Smooth muscle cell (in vitro differentiated cells): ENCODE measurements at regions not wholly inside any gene's neighbourhood (a gene's known extent, or its start where the extent isn't known, plus 50 kb on each side); places are given as distances from the start of the nearest gene placed in this dataset.

Source experiments
- DNase-seq: peaks from one replicate; lab custom pipeline; 2025; ENCODE audit not compliant: unreplicated experiment; lab: John Stamatoyannopoulos, UW
- H2AFZ ChIP-seq: fragments of 200-600 bp; sonication (generic); 2 replicates; pipeline ENCODE4 v1.6.0; 2016; ENCODE audit warnings: antibody characterized with exemption, low read depth, mild to moderate bottlenecking
- H3F3A ChIP-seq: fragments of 200-600 bp; sonication (generic); 2 replicates; pipeline ENCODE4 v1.6.0; 2017; ENCODE audit warnings: antibody characterized with exemption, low read depth
- H3K27ac ChIP-seq: fragments of 200-600 bp; sonication (generic); 2 replicates; pipeline ENCODE4 v1.5.1; 2016; ENCODE audit warnings: low read depth, mild to moderate bottlenecking
- H3K27me3 ChIP-seq: fragments of 200-600 bp; sonication (generic); 2 replicates; pipeline ENCODE4 v1.6.1; 2016; ENCODE audit warnings: low read depth, mild to moderate bottlenecking
- H3K36me3 ChIP-seq: fragments of 200-600 bp; sonication (generic); 2 replicates; pipeline ENCODE4 v1.5.1; 2016; ENCODE audit warnings: low read depth
- H3K4me1 ChIP-seq: fragments of 200-600 bp; sonication (generic); 2 replicates; pipeline ENCODE4 v1.5.1; 2016; ENCODE audit warnings: low read depth
- H3K4me2 ChIP-seq: fragments of 200-600 bp; sonication (generic); 2 replicates; pipeline ENCODE4 v1.6.0; 2016; ENCODE audit warnings: mild to moderate bottlenecking
- H3K4me3 ChIP-seq: fragments of 200-600 bp; sonication (generic); 2 replicates; pipeline ENCODE4 v1.5.1; 2016; ENCODE audit warnings: mild to moderate bottlenecking
- H3K79me2 ChIP-seq: fragments of 200-600 bp; sonication (generic); 2 replicates; pipeline ENCODE4 v1.6.0; 2016; ENCODE audit warnings: low read depth, mild to moderate bottlenecking
- H3K9ac ChIP-seq: fragments of 200-600 bp; sonication (generic); 2 replicates; pipeline ENCODE4 v1.6.0; 2016; ENCODE audit warnings: low read depth
- H3K9me3 ChIP-seq: fragments of 200-600 bp; sonication (generic); replicated peaks from 2 replicates; pipeline ENCODE4 v1.5.1; 2016; ENCODE audit warnings: low read depth
- H4K20me1 ChIP-seq: fragments of 200-600 bp; sonication (generic); 2 replicates; pipeline ENCODE4 v1.6.0; 2016; ENCODE audit warnings: low read depth
- CTCF ChIP-seq: fragments of 200-600 bp; sonication (generic); IDR thresholded peaks from 2 replicates; pipeline ENCODE4 v1.5.1; 2017; ENCODE audit warnings: borderline replicate concordance, mild to moderate bottlenecking, antibody characterized with exemption; ENCODE audit not compliant: insufficient read depth, poor library complexity, severe bottlenecking
- WGBS: methylation state at CpG from one replicate; pipeline ENCODE4 v1.1.7; 2016; ENCODE audit warnings: low lambda C conversion rate; 5-methylcytosine and 5-hydroxymethylcytosine counted together

DNA sequence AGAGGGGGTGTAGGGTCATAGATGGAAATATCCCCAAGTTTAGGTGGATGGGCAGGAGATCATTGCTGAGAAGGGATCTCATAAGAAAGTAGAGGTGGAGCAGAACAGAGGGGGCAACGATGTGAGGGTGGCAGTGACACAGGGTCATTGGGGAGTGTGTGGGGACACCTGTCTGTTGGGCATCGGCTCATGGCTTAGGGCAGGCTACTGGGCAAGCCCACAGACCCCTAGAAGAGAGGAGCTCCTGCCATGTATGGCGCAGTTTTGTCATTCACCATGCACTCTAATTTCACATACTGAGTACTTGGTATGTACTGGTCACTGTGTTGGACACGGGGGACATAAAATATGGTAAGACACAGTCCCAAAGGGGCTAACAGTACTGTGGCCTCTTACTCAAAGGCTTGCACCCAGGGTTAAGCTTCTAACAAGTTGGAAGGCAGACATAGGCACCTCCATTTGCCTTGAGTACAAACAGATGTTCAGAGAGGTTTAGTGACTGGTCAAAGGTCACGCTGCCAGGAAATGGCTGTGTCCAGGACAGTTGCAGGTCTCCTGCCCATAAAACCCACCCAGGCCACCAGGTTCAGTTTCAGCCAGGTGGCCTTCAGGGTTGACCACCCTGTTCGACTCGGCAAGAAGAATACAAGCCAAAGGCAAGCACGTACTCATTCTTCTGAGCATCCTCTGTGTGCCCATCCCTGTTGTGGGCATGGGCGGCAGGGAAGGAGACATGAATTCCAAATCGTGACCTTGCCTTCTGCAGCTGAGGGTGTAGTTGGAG, 580.2 kb downstream of the KCNJ18 start:
- DNase-seq: no peak
- TF ChIP-seq CTCF: no peak
- Histone ChIP-seq H4K20me1 (no peaks in the 10 kb centered on the region), H3K9me3 (no peaks in the 10 kb centered on the region), H2AFZ (no peak overlapping the region), H3K4me1 (no peaks in the 10 kb centered on the region), H3K4me3 (no peak overlapping the region), H3K9ac (no peak overlapping the region), H3K27me3 (no peaks in the 10 kb centered on the region), H3K79me2 (no peaks in the 10 kb centered on the region), H3K27ac (no peak overlapping the region), H3K36me3 (no peaks in the 10 kb centered on the region), H3K4me2 (no peak overlapping the region), H3F3A (no peaks in the 10 kb centered on the region)
- 69% methylated on average over 10 of the region's 10 CpGs for WGBS

DNA sequence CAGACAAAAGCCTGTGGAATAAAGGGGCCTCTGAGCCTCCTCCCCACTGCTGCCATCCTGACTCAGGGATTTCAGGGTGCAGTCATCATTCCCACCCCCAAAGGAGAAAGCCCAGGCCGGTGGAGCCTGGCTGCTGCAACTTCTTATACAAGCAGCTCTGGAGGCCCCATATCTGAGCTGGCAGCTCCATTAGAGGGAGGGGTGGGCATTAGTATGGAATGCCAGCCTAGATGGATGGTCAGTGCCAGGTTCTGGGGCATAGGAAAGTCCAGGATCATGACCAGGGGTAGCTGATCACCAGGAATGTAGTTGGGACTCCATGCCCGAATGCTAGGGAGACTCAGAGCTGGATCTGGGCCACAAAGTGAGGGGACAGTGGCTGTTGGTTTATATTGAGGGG, 581.0 kb downstream of the KCNJ18 start:
- no peaks in the 10 kb centered on the region for H3K79me2 ChIP-seq
- H3K4me2 ChIP-seq: no peak overlapping the region
- no peak overlapping the region for H3K27ac ChIP-seq
- H3K9ac ChIP-seq: no peak overlapping the region
- no peak overlapping the region for H3K4me3 ChIP-seq
- 69% methylated on average over 2 of the region's 2 CpGs for WGBS
- H3K9me3 ChIP-seq: no peaks in the 10 kb centered on the region
- H3K4me1 ChIP-seq: no peaks in the 10 kb centered on the region
- H2AFZ ChIP-seq: no peak overlapping the region
- H3F3A ChIP-seq: no peaks in the 10 kb centered on the region
- H3K27me3 ChIP-seq: no peaks in the 10 kb centered on the region
- no peaks in the 10 kb centered on the region for H4K20me1 ChIP-seq
- TF ChIP-seq CTCF: no peak
- DNase-seq: no peak
- H3K36me3 ChIP-seq: no peaks in the 10 kb centered on the region

DNA sequence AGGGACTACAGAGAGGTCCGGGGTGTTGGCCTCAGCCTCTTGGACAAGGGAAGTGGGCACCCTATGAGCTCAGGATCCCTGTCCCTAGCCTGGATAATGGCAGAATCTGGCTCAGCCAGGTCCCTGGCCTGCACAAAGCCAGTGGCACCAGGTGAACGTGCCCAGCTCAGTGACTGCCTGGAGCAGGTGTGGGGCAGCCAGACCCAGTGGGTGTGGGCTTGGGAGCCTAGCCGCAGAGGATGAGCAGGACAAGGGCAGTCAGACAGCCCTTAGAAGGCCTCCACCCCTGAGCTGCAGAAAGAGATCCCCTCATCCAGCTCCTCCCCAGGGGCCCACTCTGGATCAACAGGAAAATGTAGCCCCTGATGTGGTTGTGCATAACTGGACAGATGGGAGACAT, 585.3 kb downstream of the KCNJ18 start:
- Histone ChIP-seq H4K20me1 (no peaks in the 10 kb centered on the region), H3K36me3 (no peaks in the 10 kb centered on the region), H3K27ac (no peak overlapping the region), H3K4me2 (no peak overlapping the region), H3K4me3 (no peak overlapping the region), H3K9me3 (no peaks in the 10 kb centered on the region), H3K4me1 (no peaks in the 10 kb centered on the region), H2AFZ (no peak overlapping the region), H3F3A (no peaks in the 10 kb centered on the region), H3K27me3 (no peaks in the 10 kb centered on the region), H3K79me2 (no peaks in the 10 kb centered on the region), H3K9ac (no peak overlapping the region)
- WGBS: 47% methylated on average over 3 of the region's 3 CpGs
- no peak for DNase-seq
- no peak for TF ChIP-seq CTCF
